SU-DHL-6 (cell line): ENCODE measurements at regions not wholly inside any gene's neighbourhood (a gene's known extent, or its start where the extent isn't known, plus 50 kb on each side); places are given as distances from the start of the nearest gene placed in this dataset.
"Not testable (repeated sequence)": the region's sequence is repeated elsewhere in the genome, so short reads cannot be mapped to it uniquely, and the experiment has no call there.

Experiments used
- H2AFZ ChIP-seq: fragments of 200-600 bp; sonication (generic); 2 replicates; pipeline ENCODE4 v1.6.1; 2014; ENCODE audit warnings: low read depth, mild to moderate bottlenecking, moderate library complexity, mixed read lengths, antibody characterized with exemption, low read length; ENCODE audit not compliant: severe bottlenecking
- H3F3A ChIP-seq: fragments of 200-600 bp; shearing (Covaris generic); 2 replicates; pipeline ENCODE4 v1.6.0; 2016; ENCODE audit warnings: antibody characterized with exemption, mild to moderate bottlenecking; ENCODE audit not compliant: insufficient read depth
- H3K27ac ChIP-seq: fragments of 200-600 bp; sonication (generic); 2 replicates; pipeline ENCODE4 v1.5.1; 2016; ENCODE audit warnings: low read depth, mild to moderate bottlenecking, low read length, moderate library complexity, mixed read lengths
- H3K27me3 ChIP-seq: fragments of 200-600 bp; sonication (generic), shearing (Covaris generic); 2 replicates; pipeline ENCODE4 v1.6.0; 2014; ENCODE audit warnings: mild to moderate bottlenecking, low read length
- H3K36me3 ChIP-seq: fragments of 200-600 bp; sonication (generic); 2 replicates; pipeline ENCODE4 v1.6.1; 2014; ENCODE audit warnings: mild to moderate bottlenecking, low read length, mixed read lengths
- H3K4me2 ChIP-seq: fragments of 300-600, 200-600 bp; shearing (Covaris generic), sonication (generic); 2 replicates; pipeline ENCODE4 v1.6.0; 2014; ENCODE audit warnings: low read length, low read depth, mild to moderate bottlenecking; ENCODE audit not compliant: poor library complexity, severe bottlenecking
- H3K4me3 ChIP-seq: fragments of 200-600 bp; sonication (generic); 2 replicates; pipeline ENCODE4 v1.5.1; 2014; ENCODE audit warnings: antibody characterized with exemption, low read length, mild to moderate bottlenecking, mixed read lengths; ENCODE audit not compliant: insufficient read depth, poor library complexity, severe bottlenecking
- H3K79me2 ChIP-seq: fragments of 200-600 bp; sonication (generic); 2 replicates; pipeline ENCODE4 v1.6.1; 2014; ENCODE audit warnings: mild to moderate bottlenecking, low read length, moderate library complexity; ENCODE audit not compliant: insufficient read depth
- H3K9ac ChIP-seq: fragments of 200-600 bp; sonication (generic); 2 replicates; pipeline ENCODE4 v1.7.0; 2014; ENCODE audit warnings: mild to moderate bottlenecking, low read length
- H3K9me2 ChIP-seq: fragments of 200-600 bp; sonication (generic); replicated peaks from 2 replicates; pipeline ENCODE4 v1.6.1; 2014; ENCODE audit warnings: low read length; ENCODE audit not compliant: insufficient read depth
- H3K9me3 ChIP-seq: fragments of 200-600 bp; sonication (generic); 2 replicates; pipeline ENCODE4 v1.6.1; 2014; ENCODE audit warnings: low read length, mixed read lengths; ENCODE audit not compliant: insufficient read depth
- H4K20me1 ChIP-seq: fragments of 200-600 bp; sonication (generic); 2 replicates; pipeline ENCODE4 v1.6.1; 2014; ENCODE audit warnings: low read depth, mild to moderate bottlenecking, antibody characterized with exemption, low read length, moderate library complexity, mixed read lengths
- EZH2phosphoT487 ChIP-seq: fragments of 200-600 bp; sonication (generic), shearing (Covaris generic); conservative IDR thresholded peaks from 2 replicates; pipeline ENCODE4 v1.6.1; 2018; ENCODE audit warnings: mild to moderate bottlenecking, antibody characterized with exemption, low read length, moderate library complexity, mixed read lengths
- TF ChIP-seq, protein P1 (sequence below): fragments of 200-600 bp; sonication (generic); IDR thresholded peaks from one replicate; pipeline ENCODE4 v1.5.1; 2017; ENCODE audit warnings: antibody characterized with exemption, mild to moderate bottlenecking, low read length, moderate library complexity; ENCODE audit not compliant: insufficient read depth, poor library complexity, severe bottlenecking

DNA sequence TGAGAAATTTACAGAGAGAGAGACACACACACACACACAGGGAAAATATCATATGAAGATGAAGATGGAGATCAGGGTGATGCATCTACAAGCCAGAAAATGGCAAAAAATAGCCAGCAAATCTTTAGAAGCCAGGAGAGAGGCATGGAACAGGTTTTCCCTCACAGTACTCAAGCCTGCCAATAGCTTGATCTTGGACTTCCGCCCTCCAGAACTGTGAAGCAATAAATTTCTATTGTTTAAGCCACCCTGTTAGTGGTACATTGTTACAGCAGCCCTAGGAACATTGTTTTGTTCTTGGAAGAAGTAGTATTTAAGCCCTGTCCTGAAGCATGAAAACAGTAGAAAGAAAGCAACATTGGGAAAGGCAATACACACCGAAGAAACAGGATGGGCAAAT lies 292.0 kb upstream of the LRP1B start:
- no peak overlapping the region for H2AFZ ChIP-seq
- no peaks in the 10 kb centered on the region for H3K9me3 ChIP-seq
- no peaks in the 10 kb centered on the region for H3K9me2 ChIP-seq
- H4K20me1 ChIP-seq: no peaks in the 10 kb centered on the region
- H3K4me2 ChIP-seq: no peak overlapping the region
- no peak overlapping the region for H3K4me3 ChIP-seq
- no peak overlapping the region for H3K9ac ChIP-seq
- H3F3A ChIP-seq: no peaks in the 10 kb centered on the region
- no peaks in the 10 kb centered on the region for H3K36me3 ChIP-seq
- TF ChIP-seq, protein P1, sequence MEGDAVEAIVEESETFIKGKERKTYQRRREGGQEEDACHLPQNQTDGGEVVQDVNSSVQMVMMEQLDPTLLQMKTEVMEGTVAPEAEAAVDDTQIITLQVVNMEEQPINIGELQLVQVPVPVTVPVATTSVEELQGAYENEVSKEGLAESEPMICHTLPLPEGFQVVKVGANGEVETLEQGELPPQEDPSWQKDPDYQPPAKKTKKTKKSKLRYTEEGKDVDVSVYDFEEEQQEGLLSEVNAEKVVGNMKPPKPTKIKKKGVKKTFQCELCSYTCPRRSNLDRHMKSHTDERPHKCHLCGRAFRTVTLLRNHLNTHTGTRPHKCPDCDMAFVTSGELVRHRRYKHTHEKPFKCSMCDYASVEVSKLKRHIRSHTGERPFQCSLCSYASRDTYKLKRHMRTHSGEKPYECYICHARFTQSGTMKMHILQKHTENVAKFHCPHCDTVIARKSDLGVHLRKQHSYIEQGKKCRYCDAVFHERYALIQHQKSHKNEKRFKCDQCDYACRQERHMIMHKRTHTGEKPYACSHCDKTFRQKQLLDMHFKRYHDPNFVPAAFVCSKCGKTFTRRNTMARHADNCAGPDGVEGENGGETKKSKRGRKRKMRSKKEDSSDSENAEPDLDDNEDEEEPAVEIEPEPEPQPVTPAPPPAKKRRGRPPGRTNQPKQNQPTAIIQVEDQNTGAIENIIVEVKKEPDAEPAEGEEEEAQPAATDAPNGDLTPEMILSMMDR: no peak
- TF ChIP-seq EZH2phosphoT487: no peak
- H3K79me2 ChIP-seq: no peaks in the 10 kb centered on the region
- no peaks in the 10 kb centered on the region for H3K27me3 ChIP-seq
- no peak overlapping the region for H3K27ac ChIP-seq

DNA sequence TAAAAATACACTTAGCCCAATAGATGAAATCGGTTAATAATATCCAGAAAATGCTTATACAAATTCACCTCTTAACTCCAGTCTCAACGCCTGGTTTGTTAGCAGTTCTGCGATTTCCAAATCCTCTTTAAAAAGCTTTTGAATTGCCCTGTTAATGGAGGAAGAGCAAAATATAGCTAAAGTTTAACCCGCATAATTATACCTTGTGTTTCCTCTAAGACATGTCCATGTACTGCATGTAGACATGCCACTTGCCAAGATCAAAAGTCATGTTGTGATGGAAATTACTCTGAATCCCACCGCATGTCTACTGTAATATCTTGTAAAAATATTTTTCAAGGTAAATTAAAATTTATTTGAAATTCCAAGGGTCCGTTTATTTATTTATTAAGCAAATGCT lies 291.2 kb upstream of the LRP1B start:
- Histone ChIP-seq H3K36me3 (no peaks in the 10 kb centered on the region), H3K9me2 (no peaks in the 10 kb centered on the region), H3K4me3 (no peak overlapping the region), H3K27me3 (no peaks in the 10 kb centered on the region), H3K9ac (no peak overlapping the region), H4K20me1 (no peaks in the 10 kb centered on the region), H3K9me3 (no peaks in the 10 kb centered on the region), H3K79me2 (no peaks in the 10 kb centered on the region), H3K4me2 (no peak overlapping the region), H3F3A (no peaks in the 10 kb centered on the region), H3K27ac (no peak overlapping the region), H2AFZ (no peak overlapping the region)
- TF ChIP-seq EZH2phosphoT487: no peak
- TF ChIP-seq, protein P1: no peak

DNA sequence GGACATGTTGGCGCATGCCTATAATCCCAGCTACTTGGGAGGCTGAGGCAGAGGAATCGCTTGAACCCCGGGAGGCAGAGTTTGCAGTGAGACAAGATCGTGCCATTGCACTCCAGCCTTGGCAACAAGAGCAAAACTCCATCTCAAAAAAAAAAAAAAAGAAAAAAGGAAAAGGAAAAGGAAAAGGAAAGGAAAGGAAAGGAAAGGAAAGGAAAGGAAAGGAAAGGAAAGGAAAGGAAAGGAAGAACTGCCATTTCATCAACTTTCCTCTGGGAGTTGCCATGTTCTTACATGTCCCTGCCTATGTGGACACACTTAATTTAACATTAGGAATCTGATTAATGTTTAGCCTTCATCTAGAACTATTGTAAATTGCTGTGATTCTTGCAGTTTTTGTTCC lies 287.9 kb upstream of the LRP1B start:
- not testable (repeated sequence) for H3K4me2 ChIP-seq, H3K27me3 ChIP-seq, H3K9me3 ChIP-seq, H3K27ac ChIP-seq, H3K9me2 ChIP-seq, H4K20me1 ChIP-seq, H3K9ac ChIP-seq, H3F3A ChIP-seq, H3K36me3 ChIP-seq, H3K4me3 ChIP-seq, H2AFZ ChIP-seq, H3K79me2 ChIP-seq

DNA sequence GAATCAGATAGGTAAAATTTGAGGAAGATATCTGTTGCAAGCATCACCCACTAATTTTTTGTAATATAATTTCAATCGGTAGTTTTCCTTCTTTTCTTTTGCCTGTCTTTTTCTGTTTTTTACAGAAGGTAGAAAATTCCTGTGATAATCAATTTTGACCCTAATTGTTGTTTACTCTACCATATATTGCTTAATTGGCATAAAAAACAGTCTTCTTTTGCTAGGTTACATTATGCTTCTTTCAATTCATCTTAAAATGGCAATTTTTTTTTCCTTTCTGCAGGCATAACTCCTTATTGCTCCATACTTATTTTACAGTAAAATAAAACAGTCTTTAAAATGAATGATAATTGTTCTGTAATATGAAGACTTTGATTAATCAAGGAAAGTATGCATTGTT lies 286.2 kb upstream of the LRP1B start:
- TF ChIP-seq, protein P1: no peak
- no peak for TF ChIP-seq EZH2phosphoT487
- Histone ChIP-seq H3K9me2 (no peaks in the 10 kb centered on the region), H2AFZ (no peak overlapping the region), H3K9ac (no peak overlapping the region), H4K20me1 (0 out of 2 replicates have a peak, but pooled peaks cover 3% of the 10 kb centered on the region), H3K79me2 (no peaks in the 10 kb centered on the region), H3K4me3 (no peak overlapping the region), H3K27me3 (no peaks in the 10 kb centered on the region), H3K36me3 (no peaks in the 10 kb centered on the region), H3F3A (no peaks in the 10 kb centered on the region), H3K9me3 (no peaks in the 10 kb centered on the region), H3K27ac (no peak overlapping the region), H3K4me2 (no peak overlapping the region)
